ENCODE measurements at regions not wholly inside any gene's neighbourhood (a gene's known extent, or its start where the extent isn't known, plus 50 kb on each side); places are given as distances from the start of the nearest gene placed in this dataset.

DNA sequence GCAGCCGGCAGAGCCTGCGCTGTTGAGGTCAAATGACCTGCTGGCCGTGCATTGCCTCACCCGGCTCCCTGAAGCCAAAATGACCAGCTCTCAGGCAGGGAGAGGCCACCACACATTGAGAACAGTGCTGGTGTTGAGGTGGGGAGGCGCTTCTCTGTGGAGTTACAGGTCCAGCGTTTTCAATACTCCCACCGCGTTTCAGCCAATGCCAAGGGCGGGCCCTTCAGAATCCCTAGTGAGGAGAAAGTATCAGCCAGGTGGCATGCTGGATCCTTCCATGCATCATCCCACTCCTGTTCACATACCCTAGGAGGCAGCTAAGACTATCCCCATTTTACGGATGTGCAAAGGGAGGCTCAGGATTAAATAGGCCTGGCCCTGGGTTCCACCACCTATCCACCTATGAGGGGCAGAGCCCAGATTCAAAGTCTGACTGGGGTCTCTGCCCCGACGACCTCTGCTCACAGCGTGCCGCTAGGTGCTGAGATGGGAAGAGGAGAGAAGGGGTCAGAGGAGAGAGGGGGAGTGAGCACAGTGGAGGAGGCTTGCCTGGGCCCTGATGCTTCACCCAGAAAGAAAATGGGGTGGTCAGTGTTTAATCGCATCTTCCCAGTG lies 137.6 kb upstream of the ID2 start:
- Histone ChIP-seq H3K79me2 (ENCODE audit: insufficient read depth, low read length) (no peaks in the 10 kb centered on the region), H3K9ac (ENCODE audit: low read length) (no peak overlapping the region), H3K27me3 (ENCODE audit: insufficient read depth, low read length) (no peaks in the 10 kb centered on the region), H3K9me2 (ENCODE audit: insufficient read depth) (no peaks in the 10 kb centered on the region), H4K20me1 (ENCODE audit: insufficient read depth) (no peaks in the 10 kb centered on the region), H3K4me2 (ENCODE audit: low read length) (no peak overlapping the region), H2AFZ (ENCODE audit: low read depth, low read length, poor library complexity, severe bottlenecking) (no peak overlapping the region), H3K36me3 (ENCODE audit: control insufficient read depth in 1 of 2, insufficient read depth in 2 of 2, low read length in 2 of 2) (no peaks in the 10 kb centered on the region), H3K4me3 (replicated peaks in 1 of 2; ENCODE audit: low read depth in 1 of 2, low read length in 2 of 2) (no peak overlapping the region), H3K9me3 (ENCODE audit: control insufficient read depth in 1 of 2, insufficient read depth in 1 of 2, low read depth in 1 of 2, low read length in 2 of 2) (no peaks in the 10 kb centered on the region), H3K27ac (ENCODE audit: low read depth, low read length) (no peak overlapping the region), H3K4me1 (ENCODE audit: control insufficient read depth in 1 of 2, insufficient read depth in 2 of 2, low read length in 2 of 2) (peaks cover 2 to 8% of the 10 kb centered on the region in 2 experiments; a peak in 3 of 4 replicates)
- BruUV-seq (replicated peaks), result no TSS peak
- intact Hi-C loops (cut with micrococcal nuclease), result no loop called here
- CTCF ChIA-PET, result no interaction called here
- no peak for TF ChIP-seq EZH2phosphoT487 (IDR thresholded peaks at IDR 0.05; ENCODE audit: borderline replicate concordance)
- TF ChIP-seq CBX3 (IDR thresholded peaks at IDR 0.05; ENCODE audit: low read depth), result no peak
- no peak for TF ChIP-seq SIN3A (IDR thresholded peaks at IDR 0.05; ENCODE audit: low read depth)
- no peak for TF ChIP-seq YY1 (IDR thresholded peaks at IDR 0.05; ENCODE audit: extremely low read depth, insufficient replicate concordance, low read depth, low read length)
- TF ChIP-seq POLR2AphosphoS5 (IDR thresholded peaks at IDR 0.05; ENCODE audit: low read depth, low read length), result no peak
- TF ChIP-seq SRF (IDR thresholded peaks at IDR 0.05; ENCODE audit: low read depth), result no peak
- no peak for TF ChIP-seq ELF1 (IDR thresholded peaks at IDR 0.05; ENCODE audit: borderline replicate concordance, low read depth)
- TF ChIP-seq, protein P1, sequence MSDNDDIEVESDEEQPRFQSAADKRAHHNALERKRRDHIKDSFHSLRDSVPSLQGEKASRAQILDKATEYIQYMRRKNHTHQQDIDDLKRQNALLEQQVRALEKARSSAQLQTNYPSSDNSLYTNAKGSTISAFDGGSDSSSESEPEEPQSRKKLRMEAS (IDR thresholded peaks at IDR 0.05), result no peak
- no peak for TF ChIP-seq TCF7L2 (IDR thresholded peaks at IDR 0.05; ENCODE audit: borderline replicate concordance, extremely low read depth, insufficient read depth, insufficient read length)
- no peak for TF ChIP-seq SP1 (IDR thresholded peaks at IDR 0.05; ENCODE audit: low read depth)
- no peak for TF ChIP-seq RAD21 (IDR thresholded peaks at IDR 0.05; ENCODE audit: low read depth)
- POLR2A ChIA-PET, result interaction anchor here (0.9 kb wide), 1 partner anchor 16 kb away, joined by 3 read pairs; no protein-coding TSS in a partner anchor
- no peak for DNase-seq (ENCODE audit: low read depth, low spot score)
- no peak for ATAC-seq
- RAD21 ChIA-PET (ENCODE audit: low non-redundant PET in 1 of 2, low total read pairs in 2 of 2, uncharacterized antibody in 2 of 2, unreplicated experiment in 2 of 2), result no interaction called here
